Cardiac muscle cell (in vitro differentiated cells and primary cell): ENCODE measurements at regions not wholly inside any gene's neighbourhood (a gene's known extent, or its start where the extent isn't known, plus 50 kb on each side); places are given as distances from the start of the nearest gene placed in this dataset.

Experiments used
- DNase-seq, 2 donors: peaks; one replicate each; pipeline versions ENCODE4 v3.0.0 to v3.0.0-alpha.2; 2010 to 2017; ENCODE audit warnings: low read depth in 1 of 2, low spot score in 1 of 2
- H3K27ac ChIP-seq: fragments of 200-600 bp; sonication (generic); 2 replicates; pipeline ENCODE4 v1.5.1; 2016
- H3K27me3 ChIP-seq: fragments of 200-600 bp; sonication (generic); 2 replicates; pipeline ENCODE4 v1.6.0; 2016; ENCODE audit warnings: control low read depth
- H3K36me3 ChIP-seq: fragments of 200-600 bp; sonication (generic); 2 replicates; pipeline ENCODE4 v1.5.1; 2016; ENCODE audit warnings: control low read depth
- H3K4me1 ChIP-seq: fragments of 200-600 bp; sonication (generic); 2 replicates; pipeline ENCODE4 v1.8.1; 2017; ENCODE audit warnings: low read depth, mild to moderate bottlenecking, mixed run types
- H3K4me3 ChIP-seq: fragments of 200-600 bp; sonication (generic); 2 replicates; pipeline ENCODE4 v1.5.1; 2016; ENCODE audit warnings: mild to moderate bottlenecking
- H3K9me3 ChIP-seq: fragments of 200-600 bp; sonication (generic); 2 replicates; pipeline ENCODE4 v1.5.1; 2017; ENCODE audit warnings: low read depth, mild to moderate bottlenecking, control low read depth
- CTCF ChIP-seq: IDR thresholded peaks from 2 replicates; pipeline ENCODE4 v1.5.1; 2012; ENCODE audit warnings: low read depth, mild to moderate bottlenecking, low read length

GRCh38 chr2:78175645-78176044, 653.5 kb upstream of the LRRTM4 start:
- no peak for TF ChIP-seq CTCF
- H3K27me3 ChIP-seq: no peaks in the 10 kb centered on the region
- H3K9me3 ChIP-seq: no peaks in the 10 kb centered on the region
- no peak overlapping the region for H3K4me3 ChIP-seq
- no peaks in the 10 kb centered on the region for H3K4me1 ChIP-seq
- no peak overlapping the region for H3K27ac ChIP-seq
- no peaks in the 10 kb centered on the region for H3K36me3 ChIP-seq
- no peak for DNase-seq

- no peaks in the 10 kb centered on the region for H3K9me3 ChIP-seq
- DNase-seq: no peak
- no peaks in the 10 kb centered on the region for H3K4me1 ChIP-seq
- H3K27ac ChIP-seq: no peak overlapping the region
- H3K36me3 ChIP-seq: no peaks in the 10 kb centered on the region
- TF ChIP-seq CTCF: no peak
- H3K27me3 ChIP-seq: no peaks in the 10 kb centered on the region
- H3K4me3 ChIP-seq: no peak overlapping the region
These were observed 678.9 kb upstream of the LRRTM4 start for GRCh38 chr2:78201064-78201575.

DNA sequence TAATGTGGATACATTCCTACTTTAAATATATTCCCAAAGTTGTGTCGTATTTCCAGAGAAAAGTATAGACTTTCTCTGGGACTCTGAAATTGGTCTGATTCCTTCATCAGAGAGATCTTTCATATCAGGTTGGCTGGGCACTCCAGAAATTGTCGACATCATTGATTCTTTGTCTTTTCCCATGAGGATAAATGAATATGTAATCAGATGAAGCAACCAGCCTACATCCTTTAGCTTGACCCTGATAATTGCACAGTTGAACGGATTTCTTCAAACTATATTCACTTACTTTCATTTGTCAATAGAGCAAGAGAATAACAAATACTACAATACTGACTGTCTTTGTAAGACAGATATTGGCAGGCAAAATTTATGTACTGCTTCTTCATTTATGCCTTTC, 680.2 kb upstream of the LRRTM4 start:
- H3K9me3 ChIP-seq: no peaks in the 10 kb centered on the region
- H3K27ac ChIP-seq: no peak overlapping the region
- DNase-seq: no peak
- no peaks in the 10 kb centered on the region for H3K27me3 ChIP-seq
- no peaks in the 10 kb centered on the region for H3K4me1 ChIP-seq
- no peak for TF ChIP-seq CTCF
- no peak overlapping the region for H3K4me3 ChIP-seq
- H3K36me3 ChIP-seq: no peaks in the 10 kb centered on the region

DNA sequence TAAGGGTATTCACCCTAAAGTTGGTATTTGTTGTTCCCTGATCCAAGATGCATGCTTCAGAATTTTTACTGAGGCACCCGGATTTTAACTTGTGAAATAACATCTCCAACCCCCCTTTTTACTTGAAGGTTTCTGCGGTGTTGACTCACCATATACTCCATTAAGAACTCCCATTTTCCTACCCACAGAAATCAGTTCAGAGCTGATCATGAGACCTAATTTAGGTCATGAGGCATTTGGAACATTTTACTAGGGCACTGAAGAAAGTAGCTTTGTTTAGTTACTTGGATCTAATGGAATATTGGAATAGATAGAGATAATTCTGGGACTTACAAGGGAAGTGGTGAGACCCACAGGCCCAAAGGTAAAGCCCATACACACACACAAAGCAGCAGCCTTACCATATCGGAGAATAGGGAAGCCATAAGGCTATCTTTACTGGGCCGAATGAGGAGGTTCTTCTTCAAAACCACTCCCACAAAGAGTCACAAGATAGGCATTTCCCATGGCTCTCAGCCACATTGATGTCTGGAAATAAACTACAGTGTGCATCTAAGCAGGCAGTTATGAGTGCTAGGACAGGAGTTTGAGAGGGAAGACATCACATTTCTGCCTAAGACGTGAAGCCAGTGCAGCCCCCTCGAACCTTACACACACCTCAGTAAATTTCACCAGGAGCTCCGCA, 681.0 kb upstream of the LRRTM4 start:
- H3K4me3 ChIP-seq: no peak overlapping the region
- no peaks in the 10 kb centered on the region for H3K9me3 ChIP-seq
- no peak for DNase-seq
- no peaks in the 10 kb centered on the region for H3K36me3 ChIP-seq
- H3K4me1 ChIP-seq: no peaks in the 10 kb centered on the region
- TF ChIP-seq CTCF: no peak
- H3K27me3 ChIP-seq: no peaks in the 10 kb centered on the region
- H3K27ac ChIP-seq: no peak overlapping the region

GRCh38 chr2:78218066-78218465, 695.9 kb upstream of the LRRTM4 start:
- H3K9me3 ChIP-seq: no peaks in the 10 kb centered on the region
- no peaks in the 10 kb centered on the region for H3K36me3 ChIP-seq
- H3K27ac ChIP-seq: no peak overlapping the region
- no peak for DNase-seq
- no peaks in the 10 kb centered on the region for H3K27me3 ChIP-seq
- no peak for TF ChIP-seq CTCF
- no peaks in the 10 kb centered on the region for H3K4me1 ChIP-seq
- no peak overlapping the region for H3K4me3 ChIP-seq

- no peaks in the 10 kb centered on the region for H3K36me3 ChIP-seq
- no peak overlapping the region for H3K27ac ChIP-seq
- no peaks in the 10 kb centered on the region for H3K27me3 ChIP-seq
- H3K9me3 ChIP-seq: no peaks in the 10 kb centered on the region
- no peak overlapping the region for H3K4me3 ChIP-seq
- H3K4me1 ChIP-seq: no peaks in the 10 kb centered on the region
- no peak for TF ChIP-seq CTCF
- DNase-seq: no peak
These were observed 715.5 kb upstream of the LRRTM4 start for GRCh38 chr2:78237704-78238103.
